Sigmoid colon (tissue), 6 donors: ENCODE measurements at regions not wholly inside any gene's neighbourhood (a gene's known extent, or its start where the extent isn't known, plus 50 kb on each side); places are given as distances from the start of the nearest gene placed in this dataset.
"Not testable (repeated sequence)": the region's sequence is repeated elsewhere in the genome, so short reads cannot be mapped to it uniquely, and the experiment has no call there.

ENCODE experiments used
- DNase-seq: peaks from one replicate; pipeline ENCODE4 v3.0.0-alpha.2; 2019
- H3K27ac ChIP-seq, 4 donors: fragments of 200-600 bp; sonication (generic); one replicate each; pipeline ENCODE4 v1.5.1; 2016 to 2019; ENCODE audit warnings: mild to moderate bottlenecking in 1 of 4
- H3K27me3 ChIP-seq, 3 donors: fragments of 200-600 bp; sonication (generic); one replicate each; pipeline ENCODE4 v1.5.1; 2019; ENCODE audit warnings: mild to moderate bottlenecking in 1 of 3
- H3K36me3 ChIP-seq, 4 donors: fragments of 200-600 bp; sonication (generic); one replicate each; pipeline ENCODE4 v1.5.1; 2016 to 2019
- H3K4me1 ChIP-seq, 4 donors: fragments of 200-600 bp; sonication (generic); one replicate each; pipeline ENCODE4 v1.5.1; 2017 to 2019
- H3K4me3 ChIP-seq, 4 donors: fragments of 200-600 bp; sonication (generic); one replicate each; pipeline ENCODE4 v1.5.1; 2017 to 2019; ENCODE audit warnings: mild to moderate bottlenecking in 2 of 4, moderate library complexity in 1 of 4
- H3K9me3 ChIP-seq, 4 donors: fragments of 200-600 bp in 3 of 4; sonication (generic) in 3 of 4; one replicate each; pipeline versions ENCODE4 v1.5.1 to v1.6.1; 2013 to 2019
- EP300 ChIP-seq, 4 donors: sonication (generic); formaldehyde crosslinking; IDR thresholded peaks; one replicate each; pipeline ENCODE4 v1.6.1; 2017; ENCODE audit warnings: antibody characterized with exemption in 4 of 4
- POLR2A ChIP-seq, 2 donors: fragments of 450-650 bp; IDR thresholded peaks; one replicate each; pipeline ENCODE4 v1.6.1; 2016; ENCODE audit warnings: antibody characterized with exemption in 2 of 2, mild to moderate bottlenecking in 2 of 2, moderate library complexity in 2 of 2
- POLR2AphosphoS5 ChIP-seq, 4 donors: sonication (generic); formaldehyde crosslinking; IDR thresholded peaks; one replicate each; pipeline ENCODE4 v1.6.1; 2017; ENCODE audit warnings: antibody characterized with exemption in 4 of 4
- WGBS, 2 donors: extraction: QIAGEN DNeasy Blood & Tissue Kit; methylation state at CpG; one replicate each; pipeline ENCODE4 v1.1.7; 2013; 5-methylcytosine and 5-hydroxymethylcytosine counted together
- intact Hi-C: fragments of 100-400 bp; cut with DNase I; formaldehyde crosslinking; loops from one replicate; pipeline ENCODE4 v1.15.1; 2023
- TF ChIP-seq, protein P1 (sequence below), 4 experiments: fragments of 450-650 bp in 3 of 4; fragments of 200-600 bp in 1 of 4; IDR thresholded peaks; one replicate each; pipeline ENCODE4 v1.5.1; 2016 to 2019; ENCODE audit warnings: antibody characterized with exemption in 4 of 4, mild to moderate bottlenecking in 3 of 4, moderate library complexity in 2 of 4
- donor health status: healthy with polysubstance abuse.
- donor health status: healthy.

- H3K27ac ChIP-seq = no peak overlapping the region
- intact Hi-C loops = no loop called here
- no peaks in the 10 kb centered on the region for H3K27me3 ChIP-seq
- H3K9me3 ChIP-seq = no peaks in the 10 kb centered on the region
- H3K36me3 ChIP-seq = no peaks in the 10 kb centered on the region
- TF ChIP-seq POLR2A (IDR thresholded peaks at IDR 0.05) (no peak), POLR2AphosphoS5 (IDR thresholded peaks at IDR 0.05) (no peak), EP300 (IDR thresholded peaks at IDR 0.05) (no peak)
- TF ChIP-seq, protein P1, sequence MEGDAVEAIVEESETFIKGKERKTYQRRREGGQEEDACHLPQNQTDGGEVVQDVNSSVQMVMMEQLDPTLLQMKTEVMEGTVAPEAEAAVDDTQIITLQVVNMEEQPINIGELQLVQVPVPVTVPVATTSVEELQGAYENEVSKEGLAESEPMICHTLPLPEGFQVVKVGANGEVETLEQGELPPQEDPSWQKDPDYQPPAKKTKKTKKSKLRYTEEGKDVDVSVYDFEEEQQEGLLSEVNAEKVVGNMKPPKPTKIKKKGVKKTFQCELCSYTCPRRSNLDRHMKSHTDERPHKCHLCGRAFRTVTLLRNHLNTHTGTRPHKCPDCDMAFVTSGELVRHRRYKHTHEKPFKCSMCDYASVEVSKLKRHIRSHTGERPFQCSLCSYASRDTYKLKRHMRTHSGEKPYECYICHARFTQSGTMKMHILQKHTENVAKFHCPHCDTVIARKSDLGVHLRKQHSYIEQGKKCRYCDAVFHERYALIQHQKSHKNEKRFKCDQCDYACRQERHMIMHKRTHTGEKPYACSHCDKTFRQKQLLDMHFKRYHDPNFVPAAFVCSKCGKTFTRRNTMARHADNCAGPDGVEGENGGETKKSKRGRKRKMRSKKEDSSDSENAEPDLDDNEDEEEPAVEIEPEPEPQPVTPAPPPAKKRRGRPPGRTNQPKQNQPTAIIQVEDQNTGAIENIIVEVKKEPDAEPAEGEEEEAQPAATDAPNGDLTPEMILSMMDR (IDR thresholded peaks at IDR 0.05) = no peak
- no peak overlapping the region for H3K4me3 ChIP-seq
- 77 to 90% methylated on average over 2 of the region's 2 CpGs for WGBS, 2 donors
- no peaks in the 10 kb centered on the region for H3K4me1 ChIP-seq
- DNase-seq = no peak
These were observed 131.8 kb downstream of the ATP6V1G3 start for GRCh38 chr1:198408716-198409115.

GRCh38 chr1:198404632-198405031 lies 135.8 kb downstream of the ATP6V1G3 start:
- 83 to 91% methylated on average over 8 of the region's 8 CpGs for WGBS, 2 donors
- H3K4me3 ChIP-seq, intact Hi-C loops: not testable (repeated sequence)

GRCh38 chr1:198400063-198400462 lies 140.4 kb downstream of the ATP6V1G3 start:
- TF ChIP-seq EP300 (IDR thresholded peaks at IDR 0.05) (no peak), POLR2AphosphoS5 (IDR thresholded peaks at IDR 0.05) (no peak), POLR2A (IDR thresholded peaks at IDR 0.05) (no peak)
- TF ChIP-seq, protein P1 (IDR thresholded peaks at IDR 0.05) = no peak
- H3K27me3 ChIP-seq = no peaks in the 10 kb centered on the region
- H3K36me3 ChIP-seq = no peaks in the 10 kb centered on the region
- H3K4me1 ChIP-seq = no peaks in the 10 kb centered on the region
- H3K4me3 ChIP-seq = no peak overlapping the region
- intact Hi-C loops = no loop called here
- H3K9me3 ChIP-seq = no peaks in the 10 kb centered on the region
- no peak overlapping the region for H3K27ac ChIP-seq
- DNase-seq = no peak
- WGBS, 2 donors = 73 to 88% methylated on average over 4 of the region's 4 CpGs

More at GRCh38 chr1:198404632-198405031, 135.8 kb downstream of the ATP6V1G3 start:
- not testable (repeated sequence) for DNase-seq, H3K9me3 ChIP-seq, H3K27me3 ChIP-seq, H3K27ac ChIP-seq, H3K4me1 ChIP-seq, H3K36me3 ChIP-seq

DNA sequence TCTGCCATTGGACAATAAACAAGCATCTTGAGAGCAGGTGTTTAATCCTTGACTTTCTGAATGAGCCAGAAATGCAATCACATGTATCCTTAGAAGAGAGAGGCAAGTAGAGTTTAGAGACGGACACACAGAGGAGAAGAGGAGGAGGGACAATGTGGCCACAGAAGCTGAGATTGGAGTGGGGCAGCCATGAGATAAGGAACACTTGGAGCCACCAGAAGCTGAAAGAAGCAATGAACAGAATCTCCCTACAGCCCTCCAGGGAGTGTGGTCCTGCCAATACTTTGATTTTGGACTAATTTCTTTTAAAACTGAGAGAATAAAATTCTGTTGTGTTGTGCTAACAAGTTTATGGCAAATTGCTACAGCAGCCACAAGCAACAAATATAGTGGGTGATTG lies 141.0 kb downstream of the ATP6V1G3 start:
- intact Hi-C loops = no loop called here
- WGBS, 2 donors = 62 to 98% methylated on average over 1 of the region's 1 CpG
- Histone ChIP-seq H3K27ac (no peak overlapping the region), H3K9me3 (no peaks in the 10 kb centered on the region), H3K36me3 (no peaks in the 10 kb centered on the region), H3K27me3 (no peaks in the 10 kb centered on the region), H3K4me1 (no peaks in the 10 kb centered on the region), H3K4me3 (no peak overlapping the region)
- no peak for DNase-seq
- TF ChIP-seq POLR2AphosphoS5 (IDR thresholded peaks at IDR 0.05) (no peak), POLR2A (IDR thresholded peaks at IDR 0.05) (no peak), EP300 (IDR thresholded peaks at IDR 0.05) (no peak)
- TF ChIP-seq, protein P1 (IDR thresholded peaks at IDR 0.05) = no peak

- TF ChIP-seq POLR2AphosphoS5 (IDR thresholded peaks at IDR 0.05) = no peak
- no peak for TF ChIP-seq POLR2A (IDR thresholded peaks at IDR 0.05)
- TF ChIP-seq, protein P1 (IDR thresholded peaks at IDR 0.05) = no peak
- TF ChIP-seq EP300 (IDR thresholded peaks at IDR 0.05) = no peak
- intact Hi-C loops = no loop called here
- H3K4me1 ChIP-seq = no peaks in the 10 kb centered on the region
- no peak overlapping the region for H3K4me3 ChIP-seq
- no peak overlapping the region for H3K27ac ChIP-seq
- H3K27me3 ChIP-seq = no peaks in the 10 kb centered on the region
- 84 to 89% methylated on average over 2 of the region's 2 CpGs for WGBS, 2 donors
- no peak for DNase-seq
- no peaks in the 10 kb centered on the region for H3K36me3 ChIP-seq
- no peaks in the 10 kb centered on the region for H3K9me3 ChIP-seq
These were observed 143.2 kb downstream of the ATP6V1G3 start for GRCh38 chr1:198397208-198397808.
